ENCODE measurements at regions not wholly inside any gene's neighbourhood (a gene's known extent, or its start where the extent isn't known, plus 50 kb on each side); places are given as distances from the start of the nearest gene placed in this dataset.

DNA sequence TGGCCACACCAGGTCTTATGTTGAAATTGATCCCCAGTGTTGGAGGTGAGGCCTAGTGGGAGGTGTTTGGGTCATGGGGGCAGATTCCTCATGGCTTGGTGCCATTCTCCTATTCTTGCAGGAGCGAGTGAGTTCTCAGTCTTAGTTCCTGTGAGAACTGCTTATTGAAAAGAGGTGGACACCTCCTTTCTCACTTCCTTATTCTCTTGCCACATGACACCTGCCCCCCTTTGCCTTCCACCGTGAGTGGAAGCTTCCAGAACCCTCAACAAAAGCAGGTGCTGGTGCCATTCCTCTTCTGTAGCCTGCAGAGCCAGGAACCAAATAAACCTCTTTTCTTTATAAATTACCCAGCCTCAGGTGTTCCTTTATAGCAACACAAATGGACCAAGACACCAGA is 318.1 kb upstream of the MCTP2 start:
- Histone ChIP-seq H2AFZ (replicated peaks; ENCODE audit: low read length, poor library complexity) (no peak overlapping the region), H2BK120ac (ENCODE audit: low read depth, low read length) (no peak overlapping the region), H3K14ac (replicated peaks; ENCODE audit: low read depth, low read length) (no peak overlapping the region), H3K79me1 (ENCODE audit: low read depth in 1 of 2, low read length in 2 of 2) (no peaks in the 10 kb centered on the region), H2AK5ac (ENCODE audit: low read depth, low read length) (no peak overlapping the region), H2BK20ac (ENCODE audit: low read depth, low read length) (no peak overlapping the region), H3K18ac (ENCODE audit: low read depth, low read length) (no peak overlapping the region), H4K8ac (ENCODE audit: low read depth in 2 of 2, low read length in 2 of 2) (no peak overlapping the region), H4K91ac (ENCODE audit: insufficient read depth, low read depth, low read length) (no peak overlapping the region), H3K4me2 (ENCODE audit: low read depth, low read length) (no peak overlapping the region), H2AK9ac (replicated peaks; ENCODE audit: low read depth, low read length, poor library complexity) (no peak overlapping the region), H2BK5ac (ENCODE audit: low read depth, low read length, poor library complexity, severe bottlenecking) (no peak overlapping the region), H3K9ac (ENCODE audit: low read depth, low read length) (no peak overlapping the region), H3K36me3 (ENCODE audit: control insufficient read depth, insufficient read depth, low read length) (no peaks in the 10 kb centered on the region), H3K4ac (ENCODE audit: low read depth, low read length) (no peak overlapping the region), H2BK15ac (ENCODE audit: low read depth, low read length) (no peak overlapping the region), H3K9me1 (ENCODE audit: insufficient read depth, low read length) (no peaks in the 10 kb centered on the region), H3K27me3 (ENCODE audit: control insufficient read depth, insufficient read depth, low read length) (no peaks in the 10 kb centered on the region), H4K5ac (ENCODE audit: low read depth, low read length) (no peak overlapping the region), H3K56ac (ENCODE audit: extremely low read depth, insufficient read depth, low read length) (no peak overlapping the region), H4K20me1 (ENCODE audit: insufficient read depth, low read length) (no peaks in the 10 kb centered on the region), H3K27ac (ENCODE audit: insufficient read depth, low read length) (no peak overlapping the region), H3K4me3 (ENCODE audit: insufficient read depth, low read depth, low read length) (no peak overlapping the region), H3K23ac (ENCODE audit: low read depth, low read length) (no peak overlapping the region), H3K4me1 (ENCODE audit: control insufficient read depth, insufficient read depth, low read length) (no peaks in the 10 kb centered on the region), H3K9me3 (ENCODE audit: control insufficient read depth, insufficient read depth, low read length) (peaks cover 4% of the 10 kb centered on the region)
- POLR2A ChIA-PET (ENCODE audit: unreplicated experiment) = no interaction called here
- TF ChIP-seq CHD1 (IDR thresholded peaks at IDR 0.05; ENCODE audit: low read depth, low read length) (no peak), MAFK (IDR thresholded peaks at IDR 0.05; ENCODE audit: low read depth, low read length) (no peak), NFE2L2 (IDR thresholded peaks at IDR 0.05; ENCODE audit: low read depth, low read length) (no peak), RCOR1 (IDR thresholded peaks at IDR 0.05; ENCODE audit: insufficient replicate concordance, low read length) (no peak), POLR2A (IDR thresholded peaks at IDR 0.05; ENCODE audit: low read depth, low read length) (no peak), MXI1 (IDR thresholded peaks at IDR 0.05; ENCODE audit: borderline replicate concordance, low read depth, low read length) (no peak), USF2 (IDR thresholded peaks at IDR 0.05; ENCODE audit: low read depth, low read length) (no peak), CTCF (conservative IDR thresholded peaks at IDR 0.05; ENCODE audit: low read depth, low read length) (no peak), RFX5 (IDR thresholded peaks at IDR 0.05; ENCODE audit: low read depth, low read length) (no peak), FOS (IDR thresholded peaks at IDR 0.05; ENCODE audit: low read depth, low read length) (no peak), RAD21 (IDR thresholded peaks at IDR 0.05; ENCODE audit: low read length) (no peak), CEBPB (IDR thresholded peaks at IDR 0.05; ENCODE audit: low read depth, low read length) (no peak), MAZ (IDR thresholded peaks at IDR 0.05; ENCODE audit: borderline replicate concordance, low read depth, low read length) (no peak), BHLHE40 (IDR thresholded peaks at IDR 0.05; ENCODE audit: low read depth, low read length) (no peak), SMC3 (IDR thresholded peaks at IDR 0.05; ENCODE audit: low read depth, low read length) (no peak)
- TF ChIP-seq, protein P1, sequence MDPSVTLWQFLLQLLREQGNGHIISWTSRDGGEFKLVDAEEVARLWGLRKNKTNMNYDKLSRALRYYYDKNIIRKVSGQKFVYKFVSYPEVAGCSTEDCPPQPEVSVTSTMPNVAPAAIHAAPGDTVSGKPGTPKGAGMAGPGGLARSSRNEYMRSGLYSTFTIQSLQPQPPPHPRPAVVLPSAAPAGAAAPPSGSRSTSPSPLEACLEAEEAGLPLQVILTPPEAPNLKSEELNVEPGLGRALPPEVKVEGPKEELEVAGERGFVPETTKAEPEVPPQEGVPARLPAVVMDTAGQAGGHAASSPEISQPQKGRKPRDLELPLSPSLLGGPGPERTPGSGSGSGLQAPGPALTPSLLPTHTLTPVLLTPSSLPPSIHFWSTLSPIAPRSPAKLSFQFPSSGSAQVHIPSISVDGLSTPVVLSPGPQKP (IDR thresholded peaks at IDR 0.05; ENCODE audit: borderline replicate concordance, low read depth, low read length) = no peak
- no TSS peak for BruUV-seq (replicated peaks)
- in situ Hi-C loops (cut with MboI; ENCODE audit: low sequenced_read_pairs) (no loop called here), intact Hi-C loops (cut with micrococcal nuclease) (no loop called here), dilution Hi-C loops (cut with HindIII; ENCODE audit: low sequenced_read_pairs, unreplicated experiment) (no loop called here)
- no peak for ATAC-seq (ENCODE audit: low read depth)
- DNase-seq = no peak
- WGBS, 2 experiments (ENCODE audit: extremely low coverage in 2 of 2, insufficient read length in 1 of 2) = no CpG with 5 or more reads among the region's 2 CpGs
- CTCF ChIA-PET = no interaction called here
